GM18505 (cell line): ENCODE measurements at regions not wholly inside any gene's neighbourhood (a gene's known extent, or its start where the extent isn't known, plus 50 kb on each side); places are given as distances from the start of the nearest gene placed in this dataset.

Experiments
- ATAC-seq: cut with Tn5 transposase; IDR thresholded peaks from one replicate; pipeline ENCODE4 v1.9.1; 2021; ENCODE audit not compliant: unreplicated experiment
- POLR2A ChIP-seq: IDR thresholded peaks from 4 replicates; pipeline ENCODE4 v1.6.1; 2011; ENCODE audit warnings: borderline replicate concordance; ENCODE audit not compliant: insufficient read depth, insufficient read length; ENCODE audit errors: extremely low read depth

- no peak for ATAC-seq
- peak; percentile 59 for TF ChIP-seq POLR2A
Measured at GRCh38 chr16:85994492-85995490, 95.8 kb downstream of the IRF8 start.

GRCh38 chr16:85995541-85996423 lies 96.8 kb downstream of the IRF8 start:
- peak; percentile 54 for TF ChIP-seq POLR2A
- no peak for ATAC-seq

GRCh38 chr16:85996843-85997242 lies 97.9 kb downstream of the IRF8 start:
- ATAC-seq = no peak
- no peak for TF ChIP-seq POLR2A

GRCh38 chr16:85998171-85998867 lies 99.4 kb downstream of the IRF8 start:
- TF ChIP-seq POLR2A = no peak

GRCh38 chr16:85998868-85999729 lies 100.1 kb downstream of the IRF8 start:
- no peak for ATAC-seq

More at GRCh38 chr16:85998171-85998867, 99.4 kb downstream of the IRF8 start:
- no peak for ATAC-seq

GRCh38 chr16:85999778-86000177 lies 100.8 kb downstream of the IRF8 start:
- TF ChIP-seq POLR2A = no peak
- ATAC-seq = no peak

More at GRCh38 chr16:85998868-85999729, 100.1 kb downstream of the IRF8 start:
- no peak for TF ChIP-seq POLR2A

- peak; percentile 55 for TF ChIP-seq POLR2A
- ATAC-seq = peak; percentile 51
Measured at GRCh38 chr16:86002178-86002900, 103.4 kb downstream of the IRF8 start.

- no peak for TF ChIP-seq POLR2A
- no peak for ATAC-seq
Measured at GRCh38 chr16:86007524-86007923, 108.6 kb downstream of the IRF8 start.

GRCh38 chr16:86010680-86011141 lies 111.7 kb downstream of the IRF8 start:
- no peak for ATAC-seq
- no peak for TF ChIP-seq POLR2A

GRCh38 chr16:86011532-86011931 lies 112.6 kb downstream of the IRF8 start:
- ATAC-seq = no peak
- TF ChIP-seq POLR2A = no peak

GRCh38 chr16:86012221-86012620 lies 113.3 kb downstream of the IRF8 start:
- no peak for TF ChIP-seq POLR2A
- ATAC-seq = no peak
